Kidney tubule cell (primary cell): ENCODE measurements at regions not wholly inside any gene's neighbourhood (a gene's known extent, or its start where the extent isn't known, plus 50 kb on each side); places are given as distances from the start of the nearest gene placed in this dataset.

Source experiments
- DNase-seq: peaks from one replicate; pipeline ENCODE4 v3.0.0-alpha.2; 2018; ENCODE audit warnings: low spot score

DNA sequence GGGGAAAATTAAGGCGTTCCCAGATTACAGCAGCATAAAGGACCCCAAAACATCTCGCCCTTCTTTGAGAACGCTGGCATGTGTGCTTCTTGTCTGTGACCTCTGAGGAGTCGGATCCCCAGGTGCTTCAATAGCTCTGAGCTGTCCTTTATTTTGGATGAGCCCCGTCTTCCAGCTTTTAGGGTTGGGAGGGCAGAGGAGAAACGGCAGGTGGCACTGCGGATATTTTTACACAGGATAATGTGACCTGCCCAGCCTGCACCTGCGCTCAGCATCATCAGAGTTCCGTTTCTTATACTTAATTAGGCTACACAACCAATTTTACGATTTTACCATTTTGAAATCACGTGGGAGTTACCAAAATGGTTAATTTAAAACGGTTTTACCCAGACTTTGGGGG lies 147.7 kb upstream of the RPS6KA2 start:
- no peak for DNase-seq

DNA sequence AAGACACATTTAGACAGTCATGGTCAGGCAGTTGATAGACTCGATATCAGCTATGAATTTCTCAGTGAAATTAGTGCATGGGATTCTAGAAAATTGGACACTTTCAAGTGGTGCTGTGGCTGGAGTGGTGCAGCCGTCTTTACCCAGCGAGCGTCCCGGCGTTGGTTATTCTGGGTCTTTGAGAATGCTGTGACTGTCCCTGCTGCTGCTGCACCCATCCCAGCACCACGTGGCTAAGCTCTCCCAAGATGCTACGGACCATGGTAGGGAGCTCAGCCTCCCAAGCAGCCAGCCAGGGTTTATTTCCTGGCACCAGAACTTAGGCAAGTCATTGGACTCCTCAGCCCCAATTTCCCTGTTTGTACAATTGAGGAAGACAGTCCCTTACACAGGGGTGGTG lies 147.2 kb upstream of the RPS6KA2 start:
- no peak for DNase-seq

DNA sequence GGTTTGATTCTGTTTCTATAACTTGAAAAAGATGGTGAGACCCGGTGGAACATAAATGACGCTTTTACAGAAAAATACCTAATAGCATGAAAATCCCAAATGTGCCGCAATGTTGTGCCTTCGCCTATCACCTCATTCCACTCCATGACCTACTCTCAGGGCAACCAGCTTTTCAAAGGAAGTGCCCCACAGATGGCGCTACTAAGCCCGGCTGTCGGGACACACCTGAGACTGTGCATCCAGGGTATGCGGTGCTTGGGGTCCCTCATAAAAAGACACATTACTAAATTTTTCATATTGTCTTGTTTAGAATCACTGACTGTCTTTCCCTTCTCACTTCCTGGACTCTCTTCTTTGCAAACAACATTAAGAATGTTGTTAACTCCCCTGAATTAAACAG lies 145.5 kb upstream of the RPS6KA2 start:
- no peak for DNase-seq

DNA sequence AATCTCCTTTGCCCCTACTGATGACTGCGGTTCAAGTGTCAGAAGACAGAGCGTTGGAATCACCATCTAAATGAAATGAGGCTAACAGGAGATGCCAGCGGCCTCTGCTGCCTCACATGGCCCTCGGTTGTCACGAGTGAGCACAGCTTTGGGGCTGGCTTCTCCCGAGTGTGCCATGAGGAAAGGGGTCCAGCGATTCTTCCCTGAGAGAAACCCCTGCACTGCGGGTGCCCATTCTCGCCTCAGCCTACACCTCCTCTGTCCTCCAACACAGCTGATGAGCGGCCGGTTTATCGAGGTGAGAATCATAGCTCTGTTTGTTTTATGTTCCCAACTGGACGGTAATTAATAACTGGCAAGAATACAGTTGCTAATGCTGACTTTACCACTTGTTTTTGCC lies 144.7 kb upstream of the RPS6KA2 start:
- no peak for DNase-seq

- no peak for DNase-seq
Measured at GRCh38 chr6:166770216-166771116, 143.4 kb upstream of the RPS6KA2 start.

GRCh38 chr6:166769648-166770047 lies 142.6 kb upstream of the RPS6KA2 start:
- DNase-seq, result no peak

DNA sequence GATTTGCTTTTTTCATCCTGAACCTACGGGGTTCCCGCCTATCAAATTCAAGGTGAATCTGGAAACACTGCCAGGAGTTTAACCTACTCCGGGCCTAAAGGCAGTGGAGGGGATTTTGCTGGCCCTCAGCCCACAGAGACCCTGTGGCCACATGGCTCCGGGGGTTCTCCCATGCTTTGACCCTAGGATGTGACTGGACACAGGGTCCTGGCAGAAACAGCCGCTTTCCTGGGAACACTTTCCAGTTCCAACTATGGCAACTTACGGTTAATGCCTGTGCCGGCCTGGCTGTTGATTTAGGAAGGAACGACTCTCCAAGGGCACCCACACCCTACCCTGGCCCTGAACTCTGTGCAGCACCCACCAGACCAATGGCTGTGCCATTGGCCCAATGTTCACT lies 141.7 kb upstream of the RPS6KA2 start:
- no peak for DNase-seq

DNA sequence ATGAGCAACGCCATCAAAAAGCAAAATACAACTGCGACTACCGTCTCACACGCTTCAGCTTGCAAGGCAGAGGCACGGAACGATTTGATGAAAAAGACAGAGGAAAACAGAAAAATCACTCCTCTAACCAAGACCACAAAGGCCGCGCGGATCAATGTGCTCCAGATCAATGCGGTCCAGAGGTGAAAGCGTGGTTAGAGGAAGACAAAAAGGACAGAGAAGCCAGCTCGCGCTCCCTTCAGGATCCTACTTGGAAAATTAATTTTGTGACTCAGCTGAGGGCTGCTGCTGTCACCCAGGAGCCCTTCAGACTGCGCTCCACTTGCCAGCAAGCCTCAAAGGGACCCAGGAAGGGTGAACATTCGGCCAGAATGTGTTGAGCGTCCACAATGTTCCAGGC lies 140.2 kb upstream of the RPS6KA2 start:
- DNase-seq, result no peak

DNA sequence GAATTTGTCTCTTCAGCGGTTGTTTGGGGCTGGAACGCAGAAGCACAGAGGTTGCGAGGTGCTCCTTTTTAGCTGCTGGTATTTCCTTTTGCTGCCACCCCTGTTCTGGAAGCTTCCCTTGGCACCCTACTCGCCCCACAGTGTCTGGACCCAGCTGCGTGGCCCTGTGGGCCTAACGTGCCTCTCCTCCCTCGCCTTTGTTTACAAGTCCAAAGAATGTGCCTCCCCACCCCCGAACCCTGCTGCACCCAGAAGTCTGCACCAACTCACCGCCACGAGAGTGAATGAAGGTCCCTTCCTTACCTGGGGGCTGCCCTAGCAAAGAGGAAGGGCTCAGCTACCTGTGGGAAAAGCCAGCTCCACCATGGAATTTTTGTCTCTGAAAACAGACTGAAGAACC lies 139.7 kb upstream of the RPS6KA2 start:
- no peak for DNase-seq

DNA sequence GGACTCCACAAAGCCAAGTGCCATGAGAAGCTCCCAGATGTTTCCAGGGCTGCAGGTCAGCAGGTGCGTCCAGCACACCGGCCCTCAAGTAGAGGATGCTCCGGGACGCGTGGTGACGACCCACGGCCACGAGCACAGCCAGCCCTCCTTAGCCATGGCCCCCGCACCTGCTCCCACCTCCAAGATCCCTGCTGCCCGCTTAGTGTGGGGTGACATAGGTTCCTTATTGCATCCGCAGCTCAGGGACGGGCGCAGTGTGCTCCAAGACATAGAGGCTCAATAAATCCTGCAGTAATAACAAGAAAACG lies 138.1 kb upstream of the RPS6KA2 start:
- no peak for DNase-seq

GRCh38 chr6:166764473-166765233 lies 137.6 kb upstream of the RPS6KA2 start:
- DNase-seq, result no peak

DNA sequence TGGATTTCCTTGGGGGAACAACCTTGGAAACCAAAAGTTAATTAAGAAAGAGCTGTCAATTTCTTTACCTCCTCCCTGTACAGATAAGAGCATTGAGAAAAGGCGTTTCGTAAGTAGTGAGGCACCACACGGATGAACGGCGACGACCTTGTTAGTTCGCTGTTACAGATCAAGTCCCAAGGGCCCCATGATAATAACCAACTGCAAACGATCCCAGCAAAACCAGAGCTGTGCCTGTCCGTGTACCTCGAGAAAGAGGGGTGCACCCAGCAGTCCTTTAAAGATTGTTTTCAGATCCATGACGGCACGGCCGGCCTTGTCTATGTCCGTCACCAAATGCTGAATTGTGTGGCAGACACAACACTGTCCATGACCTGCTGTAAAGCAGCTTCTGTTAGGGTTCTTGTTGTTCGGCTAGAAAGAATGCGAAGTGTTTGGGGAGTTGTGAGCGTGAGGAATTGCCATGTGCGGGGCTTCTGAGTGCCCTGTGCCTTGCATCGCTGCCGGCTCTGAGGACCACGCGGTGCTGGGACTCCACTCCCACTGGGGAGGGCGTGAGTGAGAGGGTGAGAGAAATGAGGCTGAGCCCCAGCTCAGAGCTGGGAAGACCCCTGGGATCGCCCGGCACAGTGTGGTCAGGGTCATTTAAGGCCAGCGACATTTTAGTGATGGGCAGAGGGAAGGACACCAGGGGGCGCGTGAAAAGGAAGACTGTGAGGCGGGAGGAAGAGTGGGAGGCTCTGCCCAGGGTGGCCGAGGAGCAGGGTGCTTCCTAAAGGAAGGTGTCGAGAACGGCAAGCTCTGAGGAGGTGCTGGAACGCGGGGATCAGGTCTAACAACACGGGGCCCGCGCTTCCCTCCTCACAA lies 136.8 kb upstream of the RPS6KA2 start:
- DNase-seq, result no peak

DNA sequence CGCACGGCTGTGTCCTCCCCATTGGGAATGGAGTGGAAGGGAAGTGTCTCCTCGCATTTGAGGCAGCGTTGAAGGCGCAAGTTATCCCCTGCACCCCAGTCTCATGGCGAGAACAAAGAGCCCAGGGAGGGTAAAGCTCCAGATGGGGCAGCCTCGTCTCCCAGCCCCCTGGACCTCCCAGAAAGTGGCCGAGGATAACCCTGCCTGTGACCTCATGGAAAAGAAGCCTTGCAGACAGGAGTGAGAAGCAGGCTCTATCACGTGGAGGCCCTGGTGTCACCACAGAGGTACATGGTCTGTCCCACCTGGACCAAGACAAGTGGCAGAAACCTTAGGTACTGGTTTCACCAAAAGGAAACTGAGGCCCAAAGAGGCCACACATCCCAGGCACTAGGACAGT lies 134.8 kb upstream of the RPS6KA2 start:
- no peak for DNase-seq

DNA sequence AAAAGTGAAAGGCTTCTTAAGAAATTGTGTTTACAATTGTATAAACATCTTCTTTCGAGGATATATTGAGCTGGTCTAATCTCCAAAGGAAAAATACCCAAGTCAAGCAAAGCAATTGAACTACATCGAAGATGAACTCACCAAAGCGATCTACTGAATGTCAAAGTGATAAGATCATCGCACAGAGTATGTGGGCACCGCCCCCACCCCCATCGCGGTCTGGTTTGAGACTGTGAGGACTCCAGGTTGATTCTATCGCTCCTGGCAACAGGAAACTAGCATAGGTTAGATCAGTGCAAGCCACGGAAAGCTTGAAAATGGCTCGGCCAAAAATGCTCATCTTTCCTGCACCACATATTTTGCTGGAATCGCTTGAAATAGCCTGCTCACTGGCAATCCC lies 133.2 kb upstream of the RPS6KA2 start:
- DNase-seq, result no peak

DNA sequence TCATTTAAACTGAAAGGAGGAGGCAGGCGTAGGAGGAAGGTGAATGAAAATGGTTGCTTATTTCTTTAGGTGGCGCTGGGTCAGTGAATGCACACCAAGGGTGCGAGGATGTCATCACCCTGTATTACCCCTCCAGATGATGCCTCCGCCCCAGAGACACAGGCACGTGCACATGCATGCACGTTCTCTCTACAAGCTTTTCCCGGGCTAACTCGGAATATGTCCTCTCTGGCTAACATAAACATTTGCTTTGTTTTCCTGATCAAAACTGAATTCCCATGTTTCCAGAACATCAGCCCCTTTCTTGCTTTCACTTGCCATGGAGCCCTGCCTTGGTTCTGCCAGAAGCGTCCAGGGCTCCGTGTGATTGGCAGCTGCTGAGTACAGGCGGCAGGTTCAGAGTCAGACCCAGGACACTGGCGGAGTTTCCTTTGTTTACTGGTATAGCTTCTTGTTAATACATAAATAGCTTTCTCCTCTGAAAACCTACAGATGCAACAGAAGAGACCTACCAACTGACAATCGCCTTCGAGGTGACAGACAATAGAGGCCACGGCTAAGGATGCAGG lies 131.2 kb upstream of the RPS6KA2 start:
- no peak for DNase-seq

DNA sequence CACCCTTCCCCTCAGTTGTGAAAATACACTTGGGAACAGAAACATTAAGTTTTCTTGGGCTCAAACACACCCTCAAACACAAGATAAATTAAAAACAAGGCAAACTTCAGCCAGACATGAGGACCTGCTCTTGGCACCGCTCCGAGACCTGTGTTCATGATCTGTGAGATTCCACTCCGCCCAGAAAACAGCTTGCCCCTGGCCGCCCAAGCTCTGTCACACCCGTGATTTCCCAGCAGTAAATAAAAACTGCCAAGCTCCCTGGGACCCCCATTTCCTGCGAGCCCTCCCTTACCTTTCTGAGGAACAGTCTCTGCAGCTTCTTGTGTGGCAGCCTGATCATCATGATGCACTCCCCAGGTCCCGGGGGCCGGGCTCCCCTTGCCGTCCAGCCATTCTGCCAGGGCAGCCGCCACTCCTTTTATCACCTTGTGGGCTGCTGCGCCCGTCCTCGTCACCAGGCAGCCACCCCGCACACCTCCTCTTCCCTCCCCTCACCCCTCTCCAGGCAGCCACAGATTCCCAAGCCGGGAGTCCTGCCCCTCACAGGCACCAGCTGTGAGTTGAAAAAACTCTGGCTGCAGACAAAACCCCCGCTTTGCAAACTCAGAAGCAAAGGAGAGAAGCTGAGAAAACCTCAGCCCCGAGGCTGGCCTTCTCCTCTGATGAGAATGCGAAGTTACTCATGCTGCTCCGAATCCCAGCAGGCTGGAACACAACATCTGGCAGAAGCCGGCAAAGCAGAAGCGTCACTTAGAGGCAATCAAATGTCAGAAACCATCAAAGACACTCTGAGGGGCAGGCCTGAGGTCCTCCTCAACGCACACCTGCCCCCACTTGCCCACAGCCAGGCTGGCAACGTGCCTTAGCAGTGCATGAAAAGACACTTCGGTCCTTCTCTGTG lies 130.4 kb upstream of the RPS6KA2 start:
- DNase-seq, result peak; percentile 33

- no peak for DNase-seq
Measured at GRCh38 chr6:166754218-166755030, 127.4 kb upstream of the RPS6KA2 start.

DNA sequence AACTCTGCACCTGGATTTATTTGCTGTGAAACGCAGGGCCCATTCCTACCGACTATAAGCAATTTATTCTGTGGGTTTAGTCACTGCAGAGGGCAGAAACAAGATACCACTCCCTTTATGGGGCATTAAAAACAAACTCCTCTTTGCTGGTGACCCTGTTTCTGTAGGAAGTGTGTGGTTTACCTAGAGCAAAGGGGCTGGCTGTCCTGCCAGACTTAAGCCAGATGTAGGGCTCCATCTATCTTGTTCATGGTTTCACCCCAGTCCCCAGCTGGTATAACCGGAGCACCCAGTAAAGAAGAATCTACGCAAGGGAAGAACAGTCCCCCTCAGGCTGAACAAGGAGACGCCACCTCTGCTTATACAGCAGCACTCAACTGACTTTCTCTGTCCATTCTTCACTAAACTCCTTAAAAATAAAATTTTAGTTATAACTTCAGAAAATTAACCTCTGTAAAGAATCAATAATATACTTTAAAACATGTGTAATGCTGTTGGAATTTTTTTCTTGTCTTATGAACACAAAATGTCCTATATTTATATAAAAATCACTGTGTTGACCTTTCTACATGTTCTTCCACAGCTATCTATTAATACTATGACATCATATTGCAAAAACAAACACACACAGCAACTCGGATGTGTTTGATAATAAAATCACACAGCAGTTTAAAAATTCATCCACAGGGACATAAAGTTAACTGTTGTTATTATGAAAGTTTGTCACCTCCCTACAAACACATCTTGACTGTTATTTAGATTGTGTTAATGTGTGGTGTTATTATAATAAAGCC lies 126.1 kb upstream of the RPS6KA2 start:
- no peak for DNase-seq

GRCh38 chr6:166752097-166752496 lies 125.0 kb upstream of the RPS6KA2 start:
- DNase-seq, result no peak
